ENCODE measurements at regions not wholly inside any gene's neighbourhood (a gene's known extent, or its start where the extent isn't known, plus 50 kb on each side); places are given as distances from the start of the nearest gene placed in this dataset.

GRCh38 chrX:42020225-42020624 lies 96.9 kb upstream of the CASK start:
- no TSS peak for BruUV-seq (replicated peaks)
- H3K27ac ChIP-seq (ENCODE audit: low read depth, low read length) = no peak overlapping the region
- no peaks in the 10 kb centered on the region for H3K9me2 ChIP-seq (ENCODE audit: insufficient read depth)
- H3K27me3 ChIP-seq (ENCODE audit: insufficient read depth, low read length) = no peaks in the 10 kb centered on the region
- ChIA-PET RAD21 (ENCODE audit: low non-redundant PET in 1 of 2, low total read pairs in 2 of 2, uncharacterized antibody in 2 of 2, unreplicated experiment in 2 of 2) (no interaction called here), CTCF (no interaction called here), POLR2A (no interaction called here)
- H3K36me3 ChIP-seq (ENCODE audit: control insufficient read depth in 1 of 2, insufficient read depth in 2 of 2, low read length in 2 of 2) = no peaks in the 10 kb centered on the region
- no peak overlapping the region for H2AFZ ChIP-seq (ENCODE audit: low read depth, low read length, poor library complexity, severe bottlenecking)
- H3K79me2 ChIP-seq (ENCODE audit: insufficient read depth, low read length) = no peaks in the 10 kb centered on the region
- intact Hi-C loops (cut with micrococcal nuclease) = no loop called here
- no peak for ATAC-seq
- no peaks in the 10 kb centered on the region for H4K20me1 ChIP-seq (ENCODE audit: insufficient read depth)
- no peaks in the 10 kb centered on the region for H3K9me3 ChIP-seq (ENCODE audit: control insufficient read depth in 1 of 2, insufficient read depth in 1 of 2, low read depth in 1 of 2, low read length in 2 of 2)
- DNase-seq (ENCODE audit: low read depth, low spot score) = no peak
- no peak for TF ChIP-seq SRF (IDR thresholded peaks at IDR 0.05; ENCODE audit: low read depth)
- TF ChIP-seq CTCF (IDR thresholded peaks at IDR 0.05 in 2 of 3, conservative IDR thresholded peaks at IDR 0.05 in 1 of 3; ENCODE audit: borderline replicate concordance in 1 of 3, insufficient read depth in 1 of 3, low read depth in 2 of 3, low read length in 2 of 3) = no peak
- no peak for TF ChIP-seq ZBTB33 (IDR thresholded peaks at IDR 0.05; ENCODE audit: extremely low read depth, insufficient replicate concordance, low read length)
- no peak for TF ChIP-seq SIN3A (IDR thresholded peaks at IDR 0.05; ENCODE audit: low read depth)
- TF ChIP-seq JUND (IDR thresholded peaks at IDR 0.05) = no peak
- H3K4me3 ChIP-seq (replicated peaks in 1 of 2; ENCODE audit: low read depth in 1 of 2, low read length in 2 of 2) = no peak overlapping the region
- H3K4me1 ChIP-seq (ENCODE audit: control insufficient read depth in 1 of 2, insufficient read depth in 2 of 2, low read length in 2 of 2) = no peaks in the 10 kb centered on the region
- H3K9ac ChIP-seq (ENCODE audit: low read length) = no peak overlapping the region
- no peak overlapping the region for H3K4me2 ChIP-seq (ENCODE audit: low read length)

DNA sequence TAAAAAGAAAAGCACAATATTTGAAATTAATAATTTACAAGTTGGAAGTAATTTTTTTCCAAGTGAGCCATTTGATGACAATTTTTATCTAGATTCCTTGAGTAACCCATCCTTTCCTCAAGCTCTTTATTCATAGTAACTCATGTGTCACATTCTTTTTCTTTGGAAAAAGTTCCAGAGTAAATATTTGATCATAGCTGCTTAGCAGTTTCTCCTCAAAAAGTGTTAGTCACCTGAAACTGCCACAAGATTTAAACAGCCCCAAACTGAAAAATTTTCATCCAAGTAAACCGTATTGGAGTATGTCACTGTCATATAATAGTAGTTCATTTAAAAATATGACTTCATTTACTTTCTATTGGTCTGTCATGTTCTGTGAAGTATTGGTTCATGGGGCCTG lies 94.6 kb upstream of the CASK start:
- intact Hi-C loops (cut with micrococcal nuclease) = no loop called here
- Histone ChIP-seq H3K79me2 (ENCODE audit: insufficient read depth, low read length) (no peaks in the 10 kb centered on the region), H4K20me1 (ENCODE audit: insufficient read depth) (no peaks in the 10 kb centered on the region), H3K4me2 (ENCODE audit: low read length) (no peak overlapping the region), H3K9me2 (ENCODE audit: insufficient read depth) (no peaks in the 10 kb centered on the region), H3K27me3 (ENCODE audit: insufficient read depth, low read length) (no peaks in the 10 kb centered on the region), H3K4me1 (ENCODE audit: control insufficient read depth in 1 of 2, insufficient read depth in 2 of 2, low read length in 2 of 2) (no peaks in the 10 kb centered on the region), H2AFZ (ENCODE audit: low read depth, low read length, poor library complexity, severe bottlenecking) (no peak overlapping the region), H3K9ac (ENCODE audit: low read length) (no peak overlapping the region), H3K27ac (ENCODE audit: low read depth, low read length) (no peak overlapping the region), H3K9me3 (ENCODE audit: control insufficient read depth in 1 of 2, insufficient read depth in 1 of 2, low read depth in 1 of 2, low read length in 2 of 2) (no peaks in the 10 kb centered on the region), H3K4me3 (replicated peaks in 1 of 2; ENCODE audit: low read depth in 1 of 2, low read length in 2 of 2) (no peak overlapping the region), H3K36me3 (ENCODE audit: control insufficient read depth in 1 of 2, insufficient read depth in 2 of 2, low read length in 2 of 2) (no peaks in the 10 kb centered on the region)
- RAD21 ChIA-PET (ENCODE audit: low non-redundant PET in 1 of 2, low total read pairs in 2 of 2, uncharacterized antibody in 2 of 2, unreplicated experiment in 2 of 2) = no interaction called here
- CTCF ChIA-PET = no interaction called here
- no TSS peak for BruUV-seq (replicated peaks)
- ATAC-seq (no peak), DNase-seq (ENCODE audit: low read depth, low spot score) (no peak)
- no peak for TF ChIP-seq YY1 (IDR thresholded peaks at IDR 0.05; ENCODE audit: extremely low read depth, insufficient replicate concordance, low read depth, low read length)
- no peak for TF ChIP-seq SRF (IDR thresholded peaks at IDR 0.05; ENCODE audit: low read depth)
- TF ChIP-seq ZNF274 (IDR thresholded peaks at IDR 0.05; ENCODE audit: low read depth, low read length) = no peak
- no peak for TF ChIP-seq FOSL1 (IDR thresholded peaks at IDR 0.05; ENCODE audit: low read depth)
- no peak for TF ChIP-seq ATF3 (IDR thresholded peaks at IDR 0.05)
- TF ChIP-seq JUND (IDR thresholded peaks at IDR 0.05) = no peak
- TF ChIP-seq TCF7L2 (IDR thresholded peaks at IDR 0.05; ENCODE audit: borderline replicate concordance, extremely low read depth, insufficient read depth, insufficient read length) = no peak
- TF ChIP-seq EZH2phosphoT487 (IDR thresholded peaks at IDR 0.05; ENCODE audit: borderline replicate concordance) = no peak
- TF ChIP-seq CEBPB (IDR thresholded peaks at IDR 0.05; ENCODE audit: low read depth) = no peak
- POLR2A ChIA-PET = no interaction called here

Data from HCT116 (cell line).